Endothelial cell of umbilical vein (primary cell): ENCODE measurements at regions not wholly inside any gene's neighbourhood (a gene's known extent, or its start where the extent isn't known, plus 50 kb on each side); places are given as distances from the start of the nearest gene placed in this dataset.

Experiments used
- EZH2 ChIP-seq: IDR thresholded peaks from 2 replicates; pipeline ENCODE4 v1.6.1; 2012; ENCODE audit warnings: borderline replicate concordance, low read depth, mild to moderate bottlenecking, moderate library complexity, low read length, inconsistent platforms; ENCODE audit not compliant: severe bottlenecking
- FOS ChIP-seq: IDR thresholded peaks from 2 replicates; pipeline ENCODE4 v1.6.1; 2011; ENCODE audit warnings: mild to moderate bottlenecking, low read length, moderate library complexity, borderline replicate concordance; ENCODE audit not compliant: insufficient read depth
- GATA2 ChIP-seq: IDR thresholded peaks from 2 replicates; pipeline ENCODE4 v1.7.0; 2011; ENCODE audit warnings: low read depth, mild to moderate bottlenecking, moderate library complexity, mixed read lengths, low read length; ENCODE audit not compliant: insufficient read length, insufficient read depth
- JUN ChIP-seq: IDR thresholded peaks from 2 replicates; pipeline ENCODE4 v1.6.1; 2011; ENCODE audit warnings: borderline replicate concordance, low read depth; ENCODE audit not compliant: insufficient read length, insufficient read depth
- MYC ChIP-seq: IDR thresholded peaks from one replicate; pipeline ENCODE4 v1.6.1; 2011; ENCODE audit warnings: mild to moderate bottlenecking, low read depth, low read length
- POLR2A ChIP-seq: IDR thresholded peaks from 2 replicates; pipeline ENCODE4 v1.6.1; 2012; ENCODE audit warnings: low read depth, mild to moderate bottlenecking, control low read depth, low read length
- POLR2AphosphoS5 ChIP-seq: IDR thresholded peaks from 2 replicates; pipeline ENCODE4 v1.6.1; 2012; ENCODE audit warnings: low read depth, mild to moderate bottlenecking, control low read depth, low read length, moderate library complexity; ENCODE audit not compliant: insufficient read depth
- TF ChIP-seq, protein P1 (sequence below), 2 donors: IDR thresholded peaks; 1 replicate in 1 of 2; 2 replicates in 1 of 2; pipeline ENCODE4 v1.5.1; 2011; ENCODE audit warnings: low read length in 2 of 2, mild to moderate bottlenecking in 2 of 2, moderate library complexity in 2 of 2, control low read depth in 1 of 2, inconsistent platforms in 1 of 2, low read depth in 1 of 2; ENCODE audit not compliant: insufficient read depth in 1 of 2; ENCODE audit errors: extremely low read depth in 1 of 2
- TF ChIP-seq, protein P2 (sequence below): IDR thresholded peaks from 2 replicates; pipeline ENCODE4 v1.6.1; 2011; ENCODE audit not compliant: insufficient read depth, insufficient read length

DNA sequence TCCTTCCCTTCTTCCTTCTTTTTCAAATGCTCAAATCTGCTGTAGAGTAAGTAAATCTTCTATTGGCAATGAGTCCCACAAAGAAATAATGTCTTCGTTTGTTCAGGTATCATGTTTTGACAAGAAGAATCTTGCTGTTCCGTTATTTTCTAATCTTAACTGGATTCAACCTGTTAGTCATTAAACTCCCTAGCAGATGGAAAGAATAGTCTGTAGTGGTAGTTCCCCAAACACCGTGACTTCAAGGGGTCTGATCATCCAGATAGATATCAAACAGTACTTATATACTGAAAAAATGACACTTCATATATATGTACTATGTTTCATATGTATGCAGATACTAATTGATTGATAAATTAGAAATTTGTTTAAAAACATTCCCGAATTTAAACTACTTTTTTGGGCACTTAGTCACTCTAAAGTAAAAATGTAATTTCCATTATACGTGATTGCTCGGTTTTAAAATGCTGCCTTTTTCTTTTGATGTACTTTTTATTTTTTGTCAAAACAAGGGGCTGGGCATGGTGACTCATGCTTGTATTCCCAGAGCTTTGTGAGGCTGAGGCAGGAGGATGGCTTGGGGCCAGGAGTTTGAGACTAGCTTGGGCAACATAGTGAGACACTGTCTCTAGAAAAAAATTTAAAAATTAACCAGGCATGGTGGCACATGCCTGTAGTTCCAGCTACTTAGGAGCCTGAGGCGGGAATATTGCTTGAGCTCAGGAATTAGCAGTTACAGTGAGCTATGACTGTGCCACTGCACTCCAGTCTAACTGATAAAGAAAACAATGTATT lies 335.7 kb upstream of the SNX7 start:
- TF ChIP-seq, protein P1, sequence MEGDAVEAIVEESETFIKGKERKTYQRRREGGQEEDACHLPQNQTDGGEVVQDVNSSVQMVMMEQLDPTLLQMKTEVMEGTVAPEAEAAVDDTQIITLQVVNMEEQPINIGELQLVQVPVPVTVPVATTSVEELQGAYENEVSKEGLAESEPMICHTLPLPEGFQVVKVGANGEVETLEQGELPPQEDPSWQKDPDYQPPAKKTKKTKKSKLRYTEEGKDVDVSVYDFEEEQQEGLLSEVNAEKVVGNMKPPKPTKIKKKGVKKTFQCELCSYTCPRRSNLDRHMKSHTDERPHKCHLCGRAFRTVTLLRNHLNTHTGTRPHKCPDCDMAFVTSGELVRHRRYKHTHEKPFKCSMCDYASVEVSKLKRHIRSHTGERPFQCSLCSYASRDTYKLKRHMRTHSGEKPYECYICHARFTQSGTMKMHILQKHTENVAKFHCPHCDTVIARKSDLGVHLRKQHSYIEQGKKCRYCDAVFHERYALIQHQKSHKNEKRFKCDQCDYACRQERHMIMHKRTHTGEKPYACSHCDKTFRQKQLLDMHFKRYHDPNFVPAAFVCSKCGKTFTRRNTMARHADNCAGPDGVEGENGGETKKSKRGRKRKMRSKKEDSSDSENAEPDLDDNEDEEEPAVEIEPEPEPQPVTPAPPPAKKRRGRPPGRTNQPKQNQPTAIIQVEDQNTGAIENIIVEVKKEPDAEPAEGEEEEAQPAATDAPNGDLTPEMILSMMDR (IDR thresholded peaks at IDR 0.05; ENCODE audit: extremely low read depth in 1 of 2, insufficient read depth in 1 of 2, low read depth in 1 of 2, low read length in 2 of 2): no peak
- TF ChIP-seq MYC: no peak
- no peak for TF ChIP-seq EZH2
- TF ChIP-seq, protein P2, sequence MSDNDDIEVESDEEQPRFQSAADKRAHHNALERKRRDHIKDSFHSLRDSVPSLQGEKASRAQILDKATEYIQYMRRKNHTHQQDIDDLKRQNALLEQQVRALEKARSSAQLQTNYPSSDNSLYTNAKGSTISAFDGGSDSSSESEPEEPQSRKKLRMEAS: no peak
- no peak for TF ChIP-seq POLR2A
- peak; percentile 62 for TF ChIP-seq JUN
- TF ChIP-seq POLR2AphosphoS5: peak; percentile 44
- no peak for TF ChIP-seq GATA2
- peak; percentile 92 for TF ChIP-seq FOS
